HL-60 (cell line): ENCODE measurements at regions not wholly inside any gene's neighbourhood (a gene's known extent, or its start where the extent isn't known, plus 50 kb on each side); places are given as distances from the start of the nearest gene placed in this dataset.

Experiments used
- DNase-seq, 2 experiments: peaks; one replicate each; pipeline ENCODE4 v3.0.0-alpha.2; 2010 to 2020; ENCODE audit warnings: low read depth in 1 of 2, low spot score in 1 of 2
- H3K27ac ChIP-seq: fragments of 250-450 bp; sonication (Bioruptor Pico); replicated peaks from 2 replicates; pipeline ENCODE4 v1.5.1; 2020; ENCODE audit warnings: mild to moderate bottlenecking, moderate library complexity
- H3K27me3 ChIP-seq: fragments of 250-450 bp; sonication (Bioruptor Pico); 2 replicates; pipeline ENCODE4 v1.5.1; 2021; ENCODE audit warnings: mild to moderate bottlenecking, moderate library complexity; ENCODE audit not compliant: insufficient read depth, poor library complexity, severe bottlenecking
- H3K4me3 ChIP-seq: replicated peaks from 2 replicates; pipeline ENCODE4 v1.5.1; 2011; ENCODE audit warnings: mild to moderate bottlenecking, control low read depth, low read length; ENCODE audit not compliant: insufficient read depth
- GABPA ChIP-seq: IDR thresholded peaks from 2 replicates; pipeline ENCODE4 v1.6.1; 2012; ENCODE audit warnings: low read depth
- POLR2AphosphoS5 ChIP-seq: IDR thresholded peaks from 2 replicates; pipeline ENCODE4 v1.6.1; 2012; ENCODE audit warnings: low read depth
- SPI1 ChIP-seq: IDR thresholded peaks from 2 replicates; pipeline ENCODE4 v1.6.1; 2012; ENCODE audit warnings: low read depth, mild to moderate bottlenecking, borderline replicate concordance
- TF ChIP-seq, protein P1 (sequence below): IDR thresholded peaks from 2 replicates; pipeline ENCODE4 v1.6.1; 2012; ENCODE audit warnings: low read depth; ENCODE audit not compliant: insufficient replicate concordance
- TF ChIP-seq, protein P2 (sequence below): IDR thresholded peaks from one replicate; pipeline ENCODE4 v1.5.1; 2011; ENCODE audit warnings: low read length, control low read depth, inconsistent platforms; ENCODE audit not compliant: insufficient read depth

GRCh38 chr10:124220547-124220946 is 127.1 kb upstream of the CHST15 start:
- DNase-seq, result no peak

DNA sequence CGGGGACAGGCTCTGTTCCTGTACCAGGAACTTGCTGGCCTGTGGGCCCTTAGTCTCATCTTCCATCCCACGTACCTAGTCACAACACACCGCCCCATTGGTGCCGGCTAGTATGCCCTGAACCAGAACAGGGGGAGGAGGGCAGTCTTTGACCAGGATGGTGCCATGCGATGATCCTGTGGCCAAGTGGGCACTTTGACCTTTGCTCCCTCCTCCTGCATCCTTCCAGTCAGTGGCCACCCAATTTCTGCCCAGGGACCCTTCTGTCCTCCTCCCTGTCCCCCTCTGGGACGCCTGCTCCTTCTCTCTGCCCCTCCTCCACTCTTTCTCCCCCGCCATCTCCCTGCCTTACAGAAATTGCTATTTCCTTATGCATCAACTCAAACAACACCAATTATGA is 126.3 kb upstream of the CHST15 start:
- Histone ChIP-seq H3K27ac (no peak overlapping the region), H3K4me3 (no peak overlapping the region), H3K27me3 (peaks cover 6% of the 10 kb centered on the region)
- TF ChIP-seq GABPA (no peak), POLR2AphosphoS5 (no peak), SPI1 (no peak)
- TF ChIP-seq, protein P1, sequence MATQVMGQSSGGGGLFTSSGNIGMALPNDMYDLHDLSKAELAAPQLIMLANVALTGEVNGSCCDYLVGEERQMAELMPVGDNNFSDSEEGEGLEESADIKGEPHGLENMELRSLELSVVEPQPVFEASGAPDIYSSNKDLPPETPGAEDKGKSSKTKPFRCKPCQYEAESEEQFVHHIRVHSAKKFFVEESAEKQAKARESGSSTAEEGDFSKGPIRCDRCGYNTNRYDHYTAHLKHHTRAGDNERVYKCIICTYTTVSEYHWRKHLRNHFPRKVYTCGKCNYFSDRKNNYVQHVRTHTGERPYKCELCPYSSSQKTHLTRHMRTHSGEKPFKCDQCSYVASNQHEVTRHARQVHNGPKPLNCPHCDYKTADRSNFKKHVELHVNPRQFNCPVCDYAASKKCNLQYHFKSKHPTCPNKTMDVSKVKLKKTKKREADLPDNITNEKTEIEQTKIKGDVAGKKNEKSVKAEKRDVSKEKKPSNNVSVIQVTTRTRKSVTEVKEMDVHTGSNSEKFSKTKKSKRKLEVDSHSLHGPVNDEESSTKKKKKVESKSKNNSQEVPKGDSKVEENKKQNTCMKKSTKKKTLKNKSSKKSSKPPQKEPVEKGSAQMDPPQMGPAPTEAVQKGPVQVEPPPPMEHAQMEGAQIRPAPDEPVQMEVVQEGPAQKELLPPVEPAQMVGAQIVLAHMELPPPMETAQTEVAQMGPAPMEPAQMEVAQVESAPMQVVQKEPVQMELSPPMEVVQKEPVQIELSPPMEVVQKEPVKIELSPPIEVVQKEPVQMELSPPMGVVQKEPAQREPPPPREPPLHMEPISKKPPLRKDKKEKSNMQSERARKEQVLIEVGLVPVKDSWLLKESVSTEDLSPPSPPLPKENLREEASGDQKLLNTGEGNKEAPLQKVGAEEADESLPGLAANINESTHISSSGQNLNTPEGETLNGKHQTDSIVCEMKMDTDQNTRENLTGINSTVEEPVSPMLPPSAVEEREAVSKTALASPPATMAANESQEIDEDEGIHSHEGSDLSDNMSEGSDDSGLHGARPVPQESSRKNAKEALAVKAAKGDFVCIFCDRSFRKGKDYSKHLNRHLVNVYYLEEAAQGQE, result no peak
- TF ChIP-seq, protein P2, sequence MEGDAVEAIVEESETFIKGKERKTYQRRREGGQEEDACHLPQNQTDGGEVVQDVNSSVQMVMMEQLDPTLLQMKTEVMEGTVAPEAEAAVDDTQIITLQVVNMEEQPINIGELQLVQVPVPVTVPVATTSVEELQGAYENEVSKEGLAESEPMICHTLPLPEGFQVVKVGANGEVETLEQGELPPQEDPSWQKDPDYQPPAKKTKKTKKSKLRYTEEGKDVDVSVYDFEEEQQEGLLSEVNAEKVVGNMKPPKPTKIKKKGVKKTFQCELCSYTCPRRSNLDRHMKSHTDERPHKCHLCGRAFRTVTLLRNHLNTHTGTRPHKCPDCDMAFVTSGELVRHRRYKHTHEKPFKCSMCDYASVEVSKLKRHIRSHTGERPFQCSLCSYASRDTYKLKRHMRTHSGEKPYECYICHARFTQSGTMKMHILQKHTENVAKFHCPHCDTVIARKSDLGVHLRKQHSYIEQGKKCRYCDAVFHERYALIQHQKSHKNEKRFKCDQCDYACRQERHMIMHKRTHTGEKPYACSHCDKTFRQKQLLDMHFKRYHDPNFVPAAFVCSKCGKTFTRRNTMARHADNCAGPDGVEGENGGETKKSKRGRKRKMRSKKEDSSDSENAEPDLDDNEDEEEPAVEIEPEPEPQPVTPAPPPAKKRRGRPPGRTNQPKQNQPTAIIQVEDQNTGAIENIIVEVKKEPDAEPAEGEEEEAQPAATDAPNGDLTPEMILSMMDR, result no peak
- no peak for DNase-seq

More at GRCh38 chr10:124220547-124220946, 127.1 kb upstream of the CHST15 start:
- no peak overlapping the region for H3K4me3 ChIP-seq
- H3K27ac ChIP-seq, result no peak overlapping the region
- TF ChIP-seq GABPA (no peak), POLR2AphosphoS5 (no peak), SPI1 (no peak)
- TF ChIP-seq, protein P1, result no peak
- TF ChIP-seq, protein P2, result no peak
- H3K27me3 ChIP-seq, result peaks cover 6% of the 10 kb centered on the region

- H3K27ac ChIP-seq, result no peak overlapping the region
- peaks cover 6% of the 10 kb centered on the region for H3K27me3 ChIP-seq
- no peak for DNase-seq
- H3K4me3 ChIP-seq, result no peak overlapping the region
- TF ChIP-seq POLR2AphosphoS5 (no peak), SPI1 (no peak), GABPA (no peak)
- TF ChIP-seq, protein P1, result no peak
- TF ChIP-seq, protein P2, result no peak
Measured at GRCh38 chr10:124219062-124219461, 125.7 kb upstream of the CHST15 start.
